ENCODE measurements at regions not wholly inside any gene's neighbourhood (a gene's known extent, or its start where the extent isn't known, plus 50 kb on each side); places are given as distances from the start of the nearest gene placed in this dataset.

GRCh38 chrX:138408101-138408500 lies 303.4 kb downstream of the FGF13 start:
- CTCF ChIA-PET: no interaction called here
- H3K27me3 Mint-ChIP-seq (ENCODE audit: low read depth): no peaks in the 10 kb centered on the region

DNA sequence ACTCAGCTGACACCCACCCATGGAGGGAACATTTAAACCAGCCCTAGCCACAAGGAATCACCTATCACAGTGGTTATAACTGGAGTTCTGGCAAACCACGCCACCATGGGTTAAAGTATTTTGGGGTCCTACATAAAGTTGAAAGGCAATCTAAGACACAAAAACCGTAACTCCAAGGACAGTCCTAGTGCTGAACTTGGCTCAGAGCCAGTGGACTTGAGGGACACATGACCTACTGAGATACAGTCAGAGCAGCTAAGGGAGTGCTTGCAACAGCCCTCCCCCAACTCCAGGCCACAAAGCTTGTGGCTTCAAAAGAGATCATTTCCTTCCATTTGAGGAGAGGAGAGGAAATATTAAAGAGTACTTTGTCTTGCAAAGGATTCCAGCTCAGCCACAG lies 300.5 kb downstream of the FGF13 start:
- H3K36me3 Mint-ChIP-seq: no peaks in the 10 kb centered on the region
- ChIA-PET CTCF (no interaction called here), POLR2A (no interaction called here)
- TF ChIP-seq AFF4 (CRISPR knock-in tag; IDR thresholded peaks at IDR 0.05; ENCODE audit: borderline replicate concordance) (no peak), IRF2 (CRISPR knock-in tag; IDR thresholded peaks at IDR 0.05; ENCODE audit: borderline replicate concordance, low read depth) (no peak), CBFB (CRISPR knock-in tag; IDR thresholded peaks at IDR 0.05; ENCODE audit: low read depth) (no peak), NFE2L1 (CRISPR knock-in tag; IDR thresholded peaks at IDR 0.05) (no peak), SMAD3 (CRISPR knock-in tag; IDR thresholded peaks at IDR 0.05; ENCODE audit: borderline replicate concordance) (no peak), OVOL2 (CRISPR knock-in tag; IDR thresholded peaks at IDR 0.05; ENCODE audit: borderline replicate concordance) (no peak), SOX15 (CRISPR knock-in tag; IDR thresholded peaks at IDR 0.05) (no peak), ZNF396 (CRISPR knock-in tag; IDR thresholded peaks at IDR 0.05; ENCODE audit: borderline replicate concordance) (no peak), NR2C2 (CRISPR knock-in tag; IDR thresholded peaks at IDR 0.05) (no peak), ZNF671 (CRISPR knock-in tag; IDR thresholded peaks at IDR 0.05) (no peak), TEAD1 (CRISPR knock-in tag; IDR thresholded peaks at IDR 0.05) (no peak), PRRX2 (CRISPR knock-in tag; IDR thresholded peaks at IDR 0.05) (no peak), CREM (CRISPR knock-in tag; IDR thresholded peaks at IDR 0.05) (no peak), ZNF121 (CRISPR knock-in tag; IDR thresholded peaks at IDR 0.05) (no peak), FOXP1 (CRISPR knock-in tag; IDR thresholded peaks at IDR 0.05; ENCODE audit: borderline replicate concordance) (no peak), ZNF423 (CRISPR knock-in tag; IDR thresholded peaks at IDR 0.05) (no peak), ELF4 (CRISPR knock-in tag; IDR thresholded peaks at IDR 0.05; ENCODE audit: low read depth) (no peak), ETV6 (CRISPR knock-in tag; IDR thresholded peaks at IDR 0.05) (no peak)
- TF ChIP-seq, protein P1, sequence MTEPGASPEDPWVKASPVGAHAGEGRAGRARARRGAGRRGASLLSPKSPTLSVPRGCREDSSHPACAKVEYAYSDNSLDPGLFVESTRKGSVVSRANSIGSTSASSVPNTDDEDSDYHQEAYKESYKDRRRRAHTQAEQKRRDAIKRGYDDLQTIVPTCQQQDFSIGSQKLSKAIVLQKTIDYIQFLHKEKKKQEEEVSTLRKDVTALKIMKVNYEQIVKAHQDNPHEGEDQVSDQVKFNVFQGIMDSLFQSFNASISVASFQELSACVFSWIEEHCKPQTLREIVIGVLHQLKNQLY (CRISPR knock-in tag; IDR thresholded peaks at IDR 0.05): no peak
- H3K4me1 Mint-ChIP-seq: peaks cover 8% of the 10 kb centered on the region; the same call in 1 of the 2 replicates
- H3K27me3 Mint-ChIP-seq (ENCODE audit: low read depth): no peaks in the 10 kb centered on the region
- ATAC-seq: no peak
- no peak overlapping the region for H3K4me3 Mint-ChIP-seq
- 0 out of 2 replicates have a peak, but pooled peaks cover 4% of the 10 kb centered on the region for H3K9me3 Mint-ChIP-seq
- H3K27ac Mint-ChIP-seq: no peak overlapping the region
- DNase-seq (ENCODE audit: low spot score): no peak

More at GRCh38 chrX:138408101-138408500, 303.4 kb downstream of the FGF13 start:
- TF ChIP-seq ATF6 (CRISPR knock-in tag; IDR thresholded peaks at IDR 0.05): no peak
- TF ChIP-seq, protein P2, sequence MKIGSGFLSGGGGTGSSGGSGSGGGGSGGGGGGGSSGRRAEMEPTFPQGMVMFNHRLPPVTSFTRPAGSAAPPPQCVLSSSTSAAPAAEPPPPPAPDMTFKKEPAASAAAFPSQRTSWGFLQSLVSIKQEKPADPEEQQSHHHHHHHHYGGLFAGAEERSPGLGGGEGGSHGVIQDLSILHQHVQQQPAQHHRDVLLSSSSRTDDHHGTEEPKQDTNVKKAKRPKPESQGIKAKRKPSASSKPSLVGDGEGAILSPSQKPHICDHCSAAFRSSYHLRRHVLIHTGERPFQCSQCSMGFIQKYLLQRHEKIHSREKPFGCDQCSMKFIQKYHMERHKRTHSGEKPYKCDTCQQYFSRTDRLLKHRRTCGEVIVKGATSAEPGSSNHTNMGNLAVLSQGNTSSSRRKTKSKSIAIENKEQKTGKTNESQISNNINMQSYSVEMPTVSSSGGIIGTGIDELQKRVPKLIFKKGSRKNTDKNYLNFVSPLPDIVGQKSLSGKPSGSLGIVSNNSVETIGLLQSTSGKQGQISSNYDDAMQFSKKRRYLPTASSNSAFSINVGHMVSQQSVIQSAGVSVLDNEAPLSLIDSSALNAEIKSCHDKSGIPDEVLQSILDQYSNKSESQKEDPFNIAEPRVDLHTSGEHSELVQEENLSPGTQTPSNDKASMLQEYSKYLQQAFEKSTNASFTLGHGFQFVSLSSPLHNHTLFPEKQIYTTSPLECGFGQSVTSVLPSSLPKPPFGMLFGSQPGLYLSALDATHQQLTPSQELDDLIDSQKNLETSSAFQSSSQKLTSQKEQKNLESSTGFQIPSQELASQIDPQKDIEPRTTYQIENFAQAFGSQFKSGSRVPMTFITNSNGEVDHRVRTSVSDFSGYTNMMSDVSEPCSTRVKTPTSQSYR (CRISPR knock-in tag; IDR thresholded peaks at IDR 0.05): no peak
- TF ChIP-seq HMGA2 (CRISPR knock-in tag; IDR thresholded peaks at IDR 0.05): no peak
- no peak for TF ChIP-seq SMAD4 (CRISPR knock-in tag; IDR thresholded peaks at IDR 0.05)
- TF ChIP-seq SMAD3 (CRISPR knock-in tag; IDR thresholded peaks at IDR 0.05; ENCODE audit: borderline replicate concordance): no peak
- no peak for TF ChIP-seq CDX4 (CRISPR knock-in tag; IDR thresholded peaks at IDR 0.05; ENCODE audit: borderline replicate concordance)
- no peak for TF ChIP-seq FOXJ3 (CRISPR knock-in tag; IDR thresholded peaks at IDR 0.05; ENCODE audit: borderline replicate concordance)
- Mint-ChIP-seq H3K27ac (no peak overlapping the region), H3K4me3 (no peak overlapping the region), H3K4me1 (peaks cover 8% of the 10 kb centered on the region; the same call in 1 of the 2 replicates), H3K9me3 (no peaks in the 10 kb centered on the region), H3K36me3 (no peaks in the 10 kb centered on the region)
- POLR2A ChIA-PET: no interaction called here
- DNase-seq (ENCODE audit: low spot score) (no peak), ATAC-seq (no peak)
